ENCODE measurements at regions not wholly inside any gene's neighbourhood (a gene's known extent, or its start where the extent isn't known, plus 50 kb on each side); places are given as distances from the start of the nearest gene placed in this dataset.

GRCh38 chr1:239635276-239635675, 248.9 kb downstream of the CHRM3 start:
- TF ChIP-seq CTCF (IDR thresholded peaks at IDR 0.05) (no peak), EZH2phosphoT487 (IDR thresholded peaks at IDR 0.05) (no peak)
